BLaER1 (cell line): ENCODE measurements at regions not wholly inside any gene's neighbourhood (a gene's known extent, or its start where the extent isn't known, plus 50 kb on each side); places are given as distances from the start of the nearest gene placed in this dataset.

ENCODE experiments used
- H3K27ac ChIP-seq: shearing (Covaris generic); formaldehyde crosslinking; 2 replicates; pipeline ENCODE4 v1.8.1; 2022
- H3K27me3 ChIP-seq: shearing (Covaris generic); formaldehyde crosslinking; 2 replicates; pipeline ENCODE4 v1.8.1; 2022
- H3K36me3 ChIP-seq: shearing (Covaris generic); formaldehyde crosslinking; 2 replicates; pipeline ENCODE4 v1.8.1; 2022
- H3K4me1 ChIP-seq: shearing (Covaris generic); formaldehyde crosslinking; 2 replicates; pipeline ENCODE4 v1.8.1; 2022
- H3K4me2 ChIP-seq: shearing (Covaris generic); formaldehyde crosslinking; 2 replicates; pipeline ENCODE4 v1.8.1; 2022
- H3K4me3 ChIP-seq: shearing (Covaris generic); formaldehyde crosslinking; 2 replicates; pipeline ENCODE4 v1.8.1; 2022
- H3K9ac ChIP-seq: shearing (Covaris generic); formaldehyde crosslinking; 2 replicates; pipeline ENCODE4 v1.8.1; 2022
- H3K9me3 ChIP-seq: shearing (Covaris generic); formaldehyde crosslinking; 2 replicates; pipeline ENCODE4 v1.8.1; 2022
- H4K20me1 ChIP-seq: shearing (Covaris generic); formaldehyde crosslinking; 2 replicates; pipeline ENCODE4 v1.8.1; 2022
- Cebpa-rat ChIP-seq: shearing (Covaris generic); IDR thresholded peaks from 2 replicates; pipeline ENCODE4 v1.8.1; 2022

DNA sequence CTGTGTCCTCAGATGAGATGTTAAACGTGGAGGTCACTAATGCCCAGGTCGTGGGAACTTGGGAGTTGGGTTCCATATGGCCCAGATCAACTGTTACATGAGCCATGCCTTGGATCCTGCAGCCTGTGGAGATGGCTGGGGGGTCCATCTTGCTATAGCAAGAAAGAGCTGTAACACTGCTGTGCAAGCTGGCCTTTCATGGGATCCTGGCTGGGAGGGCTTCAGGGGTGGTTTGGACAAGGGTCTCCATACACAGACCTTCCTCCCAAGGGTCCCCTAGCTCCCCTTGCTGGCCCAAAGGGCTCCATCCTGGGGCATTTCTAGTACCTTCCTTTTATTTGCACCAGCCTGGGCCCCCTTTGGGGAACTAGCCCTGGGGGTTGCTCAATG lies 337.7 kb downstream of the DYSF start:
- Histone ChIP-seq H3K9me3 (no peaks in the 10 kb centered on the region), H3K27me3 (no peaks in the 10 kb centered on the region), H3K36me3 (no peaks in the 10 kb centered on the region), H4K20me1 (no peaks in the 10 kb centered on the region), H3K27ac (no peak overlapping the region), H3K4me2 (no peak overlapping the region), H3K4me3 (no peak overlapping the region), H3K9ac (no peak overlapping the region), H3K4me1 (peaks cover 19% of the 10 kb centered on the region)
- no peak for TF ChIP-seq Cebpa-rat

DNA sequence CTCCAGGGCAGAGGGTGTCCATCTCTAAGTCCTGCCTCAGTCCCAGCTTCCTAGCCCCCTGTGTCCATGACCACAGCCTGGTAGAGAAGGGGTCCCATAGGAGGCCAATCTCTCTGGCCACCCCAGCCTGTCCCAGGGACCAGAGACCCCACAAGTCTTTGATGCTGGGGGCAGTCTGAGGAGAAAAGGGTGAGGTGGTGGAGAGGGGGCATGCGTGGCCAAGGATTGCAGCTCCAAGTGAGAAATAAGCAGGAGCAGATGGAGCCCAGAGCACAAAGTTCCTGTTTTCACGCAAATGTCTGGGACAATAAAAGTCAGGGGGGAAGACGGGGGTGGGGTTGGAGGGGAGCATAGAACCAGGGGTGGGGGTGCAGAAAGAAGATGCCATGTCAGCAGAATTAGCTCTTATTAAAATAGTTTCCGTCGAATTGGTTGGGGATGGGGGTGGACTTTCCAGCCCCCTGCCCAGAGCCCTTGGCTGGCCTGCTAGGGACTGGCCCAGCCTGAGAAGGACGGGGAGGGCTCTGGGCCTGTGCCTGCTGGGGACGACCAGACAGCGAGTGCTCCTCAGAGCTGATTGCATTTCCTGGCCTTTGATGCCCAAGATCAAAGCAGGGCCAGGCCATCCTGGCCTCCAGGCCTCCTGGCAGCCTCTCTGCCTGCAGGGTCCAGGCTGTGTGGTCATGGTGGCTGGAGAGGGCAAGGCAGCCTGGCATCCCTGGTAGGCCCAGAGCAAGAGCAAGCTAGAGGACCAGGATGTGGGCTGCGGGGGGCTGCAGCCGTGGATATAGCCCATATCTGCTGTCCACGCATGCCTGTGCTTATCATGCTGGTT lies 337.1 kb downstream of the DYSF start:
- TF ChIP-seq Cebpa-rat: no peak
- H3K36me3 ChIP-seq: no peaks in the 10 kb centered on the region
- H3K4me1 ChIP-seq: peaks cover 13% of the 10 kb centered on the region
- H3K4me3 ChIP-seq: no peak overlapping the region
- no peaks in the 10 kb centered on the region for H3K27me3 ChIP-seq
- no peak overlapping the region for H3K27ac ChIP-seq
- H3K9ac ChIP-seq: no peak overlapping the region
- H3K9me3 ChIP-seq: no peaks in the 10 kb centered on the region
- H4K20me1 ChIP-seq: no peaks in the 10 kb centered on the region
- no peak overlapping the region for H3K4me2 ChIP-seq

DNA sequence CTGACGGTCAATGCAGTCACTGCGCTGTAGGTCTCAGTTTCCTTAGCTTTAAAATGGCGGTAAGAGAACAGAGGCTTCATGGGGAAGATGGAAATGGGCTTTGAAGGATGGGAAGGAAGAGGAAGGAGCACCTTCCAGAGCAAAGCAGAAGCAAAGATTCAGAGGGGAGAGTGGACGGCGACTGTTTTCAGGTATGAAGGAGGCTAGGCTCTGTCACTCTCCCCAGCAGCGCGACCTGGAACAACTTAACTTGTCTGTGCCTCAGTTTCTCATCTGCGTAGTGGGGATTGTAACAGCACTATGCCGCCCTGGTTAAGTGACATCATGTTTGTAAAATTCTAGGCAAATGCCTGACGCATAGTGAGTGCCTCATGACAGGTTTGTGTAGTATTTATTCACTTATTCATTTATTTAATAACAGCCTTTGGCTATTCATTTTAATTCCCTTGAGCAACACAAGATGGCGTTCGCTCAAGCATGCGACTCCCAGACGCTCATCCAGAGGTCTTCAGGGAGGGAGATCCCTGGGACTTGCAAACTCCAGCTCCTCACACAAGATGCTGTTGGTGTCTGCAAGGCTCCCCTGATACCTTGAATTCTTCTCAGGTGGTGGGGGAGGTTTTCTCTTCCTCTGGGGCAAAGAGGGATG lies 336.3 kb downstream of the DYSF start:
- H3K4me2 ChIP-seq: no peak overlapping the region
- H3K27me3 ChIP-seq: no peaks in the 10 kb centered on the region
- H3K9ac ChIP-seq: no peak overlapping the region
- H3K27ac ChIP-seq: no peak overlapping the region
- H3K36me3 ChIP-seq: no peaks in the 10 kb centered on the region
- no peak overlapping the region for H3K4me3 ChIP-seq
- H3K4me1 ChIP-seq: peaks cover 5% of the 10 kb centered on the region
- no peaks in the 10 kb centered on the region for H4K20me1 ChIP-seq
- no peaks in the 10 kb centered on the region for H3K9me3 ChIP-seq
- no peak for TF ChIP-seq Cebpa-rat

DNA sequence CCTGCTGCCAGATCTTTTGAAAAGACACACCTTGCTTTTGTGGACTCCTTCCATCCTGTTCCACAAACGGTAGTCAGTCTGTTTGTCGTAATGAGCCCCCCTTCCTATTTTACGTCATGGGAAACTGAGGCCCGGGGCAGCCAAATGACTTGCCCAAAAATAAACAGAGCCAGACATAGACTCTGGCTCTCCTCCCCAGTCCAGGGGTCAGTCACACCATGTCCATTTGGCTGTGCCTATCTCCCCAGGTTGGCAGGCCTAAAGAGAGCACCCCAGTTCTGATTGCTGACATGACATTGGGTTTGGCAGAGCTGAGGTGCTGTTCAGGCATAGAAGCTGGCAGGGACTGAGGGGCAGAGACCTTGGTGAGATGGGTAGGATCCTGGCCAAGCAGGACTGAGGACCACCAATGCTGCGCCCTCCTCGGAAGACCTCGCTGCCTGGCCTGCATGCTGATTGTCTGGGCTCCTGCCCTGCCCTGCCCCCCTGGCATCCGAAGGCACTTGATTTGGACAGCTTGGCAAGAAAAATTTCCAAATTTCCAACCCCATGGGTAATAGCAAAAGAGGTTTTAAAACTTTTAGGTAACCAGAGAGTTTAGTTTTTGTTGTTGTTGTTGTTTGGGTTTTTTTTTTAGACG lies 335.4 kb downstream of the DYSF start:
- H3K36me3 ChIP-seq: no peaks in the 10 kb centered on the region
- no peaks in the 10 kb centered on the region for H3K9me3 ChIP-seq
- H3K4me3 ChIP-seq: no peak overlapping the region
- no peak overlapping the region for H3K4me2 ChIP-seq
- H4K20me1 ChIP-seq: no peaks in the 10 kb centered on the region
- no peak for TF ChIP-seq Cebpa-rat
- no peaks in the 10 kb centered on the region for H3K27me3 ChIP-seq
- H3K9ac ChIP-seq: no peak overlapping the region
- H3K27ac ChIP-seq: no peak overlapping the region
- no peaks in the 10 kb centered on the region for H3K4me1 ChIP-seq

DNA sequence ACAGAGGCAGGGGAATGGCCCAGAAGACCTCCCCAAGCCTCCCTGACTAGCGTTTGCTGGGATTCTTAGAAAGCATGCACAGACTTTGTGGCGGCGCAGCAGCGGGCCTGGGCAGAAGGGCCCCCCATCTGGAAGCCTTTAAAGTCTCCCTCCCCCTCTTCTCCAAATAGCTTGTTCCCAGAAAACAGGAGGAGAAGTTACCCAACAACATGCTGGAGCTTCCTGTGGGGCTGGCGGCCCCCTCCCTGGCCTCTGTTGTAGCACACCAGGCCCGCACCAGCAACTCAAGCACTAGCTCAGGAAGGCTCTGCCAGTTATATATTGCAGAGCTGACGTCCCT lies 334.8 kb downstream of the DYSF start:
- no peaks in the 10 kb centered on the region for H3K4me1 ChIP-seq
- no peaks in the 10 kb centered on the region for H4K20me1 ChIP-seq
- H3K4me2 ChIP-seq: no peak overlapping the region
- no peaks in the 10 kb centered on the region for H3K36me3 ChIP-seq
- no peak overlapping the region for H3K27ac ChIP-seq
- no peak overlapping the region for H3K9ac ChIP-seq
- H3K9me3 ChIP-seq: no peaks in the 10 kb centered on the region
- no peaks in the 10 kb centered on the region for H3K27me3 ChIP-seq
- no peak overlapping the region for H3K4me3 ChIP-seq
- no peak for TF ChIP-seq Cebpa-rat

DNA sequence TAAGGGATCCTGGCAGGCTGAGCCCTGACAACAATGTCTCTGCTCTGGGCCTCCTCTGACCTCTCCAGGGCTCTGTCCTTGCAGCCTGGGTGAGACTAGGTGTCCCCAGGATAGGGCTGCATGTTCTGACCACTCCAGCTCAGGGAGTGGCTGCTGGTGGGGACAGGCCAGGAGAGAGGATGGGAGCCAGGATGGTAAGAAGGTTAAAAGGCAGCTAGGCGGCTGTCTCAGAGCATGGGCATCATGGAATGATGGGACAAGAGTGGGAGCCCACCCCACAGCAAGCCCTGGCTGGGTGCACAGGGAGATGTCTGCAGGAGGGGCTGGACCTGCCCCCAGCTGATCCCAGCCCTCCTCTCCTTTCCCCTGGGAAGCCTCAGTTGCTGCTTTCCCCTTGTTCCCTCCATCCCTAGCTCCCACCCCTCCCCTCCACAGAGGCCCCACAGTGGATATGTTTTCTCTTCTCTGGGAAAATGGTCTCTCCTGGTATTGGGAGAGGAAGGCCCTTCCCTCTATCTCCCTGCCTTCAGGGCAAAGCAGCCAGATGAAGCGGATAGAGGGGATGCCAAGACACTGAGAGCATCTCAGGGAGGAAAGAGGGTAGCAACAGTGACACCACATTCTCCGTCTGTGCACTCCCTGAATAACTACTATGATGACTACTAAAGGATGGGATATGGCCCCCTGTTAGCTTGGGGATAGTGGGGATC lies 334.3 kb downstream of the DYSF start:
- no peaks in the 10 kb centered on the region for H3K9me3 ChIP-seq
- no peaks in the 10 kb centered on the region for H4K20me1 ChIP-seq
- no peak overlapping the region for H3K9ac ChIP-seq
- H3K27me3 ChIP-seq: no peaks in the 10 kb centered on the region
- H3K4me1 ChIP-seq: no peaks in the 10 kb centered on the region
- no peak overlapping the region for H3K4me3 ChIP-seq
- no peak overlapping the region for H3K4me2 ChIP-seq
- no peak for TF ChIP-seq Cebpa-rat
- H3K27ac ChIP-seq: no peak overlapping the region
- no peaks in the 10 kb centered on the region for H3K36me3 ChIP-seq

DNA sequence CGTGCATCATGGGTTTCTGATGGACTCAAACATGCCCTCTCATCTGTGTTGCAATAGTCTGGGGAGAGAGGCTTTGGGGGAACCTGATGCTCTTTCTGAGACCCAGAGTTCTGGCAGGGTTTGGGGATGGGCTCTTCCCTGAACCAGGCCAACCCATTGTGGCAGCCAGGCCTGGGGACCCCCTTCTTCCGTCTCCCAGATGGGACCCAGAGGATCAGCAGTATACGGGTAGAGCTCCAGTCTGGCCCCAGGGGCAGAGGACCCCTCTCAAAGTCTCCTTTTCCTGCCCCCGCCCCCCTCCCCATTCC lies 333.7 kb downstream of the DYSF start:
- H3K9me3 ChIP-seq: no peaks in the 10 kb centered on the region
- no peak overlapping the region for H3K4me3 ChIP-seq
- no peak overlapping the region for H3K4me2 ChIP-seq
- no peak for TF ChIP-seq Cebpa-rat
- no peak overlapping the region for H3K27ac ChIP-seq
- H3K27me3 ChIP-seq: no peaks in the 10 kb centered on the region
- H3K4me1 ChIP-seq: no peaks in the 10 kb centered on the region
- H3K36me3 ChIP-seq: no peaks in the 10 kb centered on the region
- no peaks in the 10 kb centered on the region for H4K20me1 ChIP-seq
- H3K9ac ChIP-seq: no peak overlapping the region

DNA sequence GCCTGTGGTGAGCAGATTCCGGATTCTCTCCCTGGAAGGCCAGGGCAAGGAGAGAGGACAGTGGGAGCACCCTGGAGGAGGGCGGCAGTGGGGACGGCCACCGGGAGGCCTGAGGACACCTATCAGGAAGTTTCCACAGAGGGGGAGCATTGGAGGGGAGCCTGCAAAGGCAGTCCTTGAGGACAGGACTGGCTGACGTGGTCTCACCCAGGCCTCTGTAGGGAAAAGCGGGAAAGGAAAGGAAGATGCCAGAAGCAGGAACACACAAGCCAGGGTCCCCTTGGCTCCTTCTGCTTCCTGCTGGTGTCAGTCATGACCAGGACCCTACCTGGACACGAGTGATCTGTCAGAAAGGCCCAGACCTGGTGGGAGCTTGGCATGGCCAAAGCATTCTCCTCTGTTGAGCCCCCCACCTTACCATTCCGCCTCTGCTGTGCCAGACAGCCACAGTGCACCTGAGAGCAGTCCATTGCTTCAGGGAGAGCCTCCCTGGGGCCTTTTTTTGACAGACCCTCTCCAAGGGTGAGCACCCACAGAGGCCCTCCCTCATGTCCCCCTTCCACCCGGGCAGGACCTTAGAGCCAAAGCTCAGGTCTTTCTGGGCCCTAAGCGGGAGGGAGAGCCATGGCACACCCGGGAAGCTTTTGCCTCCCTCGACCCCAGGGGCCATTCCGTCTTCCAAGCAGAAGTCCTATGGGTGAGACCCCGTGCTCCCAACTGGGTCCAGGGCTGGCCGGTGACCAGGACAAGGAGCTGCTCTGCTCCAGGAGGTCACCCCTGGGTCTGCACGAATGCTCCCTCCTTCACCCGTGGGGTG lies 333.1 kb downstream of the DYSF start:
- Histone ChIP-seq H3K9ac (no peak overlapping the region), H3K36me3 (no peaks in the 10 kb centered on the region), H3K4me2 (no peak overlapping the region), H3K27me3 (no peaks in the 10 kb centered on the region), H3K4me1 (no peaks in the 10 kb centered on the region), H3K27ac (no peak overlapping the region), H4K20me1 (no peaks in the 10 kb centered on the region), H3K9me3 (no peaks in the 10 kb centered on the region), H3K4me3 (no peak overlapping the region)
- no peak for TF ChIP-seq Cebpa-rat

DNA sequence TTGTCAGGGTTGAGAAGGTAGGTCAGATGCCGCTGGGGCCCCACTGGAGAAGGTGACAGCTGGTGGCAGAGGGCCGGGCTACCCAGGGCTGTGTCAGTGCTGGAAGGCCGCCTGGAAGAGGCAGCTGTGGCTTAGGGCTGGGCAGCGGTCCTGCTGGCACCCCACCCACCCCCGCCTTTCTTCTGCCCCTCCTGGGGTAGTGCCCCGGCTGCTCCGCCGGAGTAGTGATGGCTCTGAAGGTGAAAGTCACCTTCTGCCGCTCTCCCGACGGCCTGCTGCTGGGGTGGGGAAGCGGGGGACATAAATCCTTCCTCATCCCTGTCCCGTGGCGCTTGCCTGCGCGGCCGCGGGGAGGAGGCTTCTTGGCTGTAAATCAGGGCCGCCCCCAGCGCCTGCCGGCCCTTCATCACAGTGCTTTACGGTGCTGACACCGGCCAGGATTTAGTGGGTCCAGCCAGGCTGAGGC lies 332.2 kb downstream of the DYSF start:
- Histone ChIP-seq H3K36me3 (no peaks in the 10 kb centered on the region), H3K4me3 (no peak overlapping the region), H3K27ac (no peak overlapping the region), H3K9ac (no peak overlapping the region), H3K27me3 (no peaks in the 10 kb centered on the region), H4K20me1 (no peaks in the 10 kb centered on the region), H3K9me3 (no peaks in the 10 kb centered on the region), H3K4me2 (no peak overlapping the region), H3K4me1 (no peaks in the 10 kb centered on the region)
- TF ChIP-seq Cebpa-rat: no peak
